ENCODE measurements at regions not wholly inside any gene's neighbourhood (a gene's known extent, or its start where the extent isn't known, plus 50 kb on each side); places are given as distances from the start of the nearest gene placed in this dataset.

DNA sequence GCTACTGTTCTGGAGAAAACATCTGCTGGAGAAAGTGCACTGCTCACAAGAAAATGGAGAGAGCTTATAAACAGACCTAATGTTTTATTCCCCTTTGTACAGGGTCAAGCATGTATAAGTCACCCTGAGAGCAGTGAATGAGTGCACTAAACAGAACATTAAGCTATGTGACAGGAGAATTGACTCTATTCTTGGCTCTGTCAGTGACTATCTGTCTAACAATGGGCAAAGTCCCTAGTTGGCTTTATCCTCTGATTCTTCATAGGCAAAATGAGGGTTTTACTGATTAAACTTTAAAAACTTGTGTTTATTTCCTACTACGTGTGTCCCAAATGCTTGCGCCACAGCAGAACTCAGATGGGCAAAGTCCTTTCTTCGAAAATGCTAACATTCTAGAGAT, 655.1 kb upstream of the SLC39A10 start:
- peaks cover 10% of the 10 kb centered on the region for H3K4me1 Mint-ChIP-seq (ENCODE audit: low read depth, unreplicated experiment)
- Histone ChIP-seq H3K9me3 (no peaks in the 10 kb centered on the region), H3K4me1 (no peaks in the 10 kb centered on the region), H3K27me3 (replicated peaks; ENCODE audit: control insufficient read depth, insufficient read depth, low read length) (no peaks in the 10 kb centered on the region), H3K36me3 (ENCODE audit: control insufficient read depth, insufficient read depth, low read length) (no peaks in the 10 kb centered on the region), H3K4me3 (ENCODE audit: low read depth, low read length) (no peak overlapping the region)
- no peak overlapping the region for H3K4me3 Mint-ChIP-seq (ENCODE audit: unreplicated experiment)
- peaks cover 13% of the 10 kb centered on the region for H3K9me3 Mint-ChIP-seq (ENCODE audit: unreplicated experiment)
- no peak overlapping the region for H3K27ac Mint-ChIP-seq (ENCODE audit: unreplicated experiment)
- no TSS peak for BruUV-seq (replicated peaks)
- TF ChIP-seq, protein P1, sequence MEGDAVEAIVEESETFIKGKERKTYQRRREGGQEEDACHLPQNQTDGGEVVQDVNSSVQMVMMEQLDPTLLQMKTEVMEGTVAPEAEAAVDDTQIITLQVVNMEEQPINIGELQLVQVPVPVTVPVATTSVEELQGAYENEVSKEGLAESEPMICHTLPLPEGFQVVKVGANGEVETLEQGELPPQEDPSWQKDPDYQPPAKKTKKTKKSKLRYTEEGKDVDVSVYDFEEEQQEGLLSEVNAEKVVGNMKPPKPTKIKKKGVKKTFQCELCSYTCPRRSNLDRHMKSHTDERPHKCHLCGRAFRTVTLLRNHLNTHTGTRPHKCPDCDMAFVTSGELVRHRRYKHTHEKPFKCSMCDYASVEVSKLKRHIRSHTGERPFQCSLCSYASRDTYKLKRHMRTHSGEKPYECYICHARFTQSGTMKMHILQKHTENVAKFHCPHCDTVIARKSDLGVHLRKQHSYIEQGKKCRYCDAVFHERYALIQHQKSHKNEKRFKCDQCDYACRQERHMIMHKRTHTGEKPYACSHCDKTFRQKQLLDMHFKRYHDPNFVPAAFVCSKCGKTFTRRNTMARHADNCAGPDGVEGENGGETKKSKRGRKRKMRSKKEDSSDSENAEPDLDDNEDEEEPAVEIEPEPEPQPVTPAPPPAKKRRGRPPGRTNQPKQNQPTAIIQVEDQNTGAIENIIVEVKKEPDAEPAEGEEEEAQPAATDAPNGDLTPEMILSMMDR (IDR thresholded peaks at IDR 0.05; ENCODE audit: insufficient read depth in 1 of 2, low read depth in 1 of 2, low read length in 1 of 2, severe bottlenecking in 1 of 2, unreplicated experiment in 1 of 2) = no peak
- H3K27me3 Mint-ChIP-seq (ENCODE audit: insufficient read depth, unreplicated experiment) = no peaks in the 10 kb centered on the region
- DNase-seq = no peak
- CTCF ChIA-PET = no interaction called here
- intact Hi-C loops (cut with micrococcal nuclease; ENCODE audit: unreplicated experiment) = no loop called here
- H3K36me3 Mint-ChIP-seq (ENCODE audit: insufficient read depth, unreplicated experiment) = no peaks in the 10 kb centered on the region
- POLR2A ChIA-PET = no interaction called here

DNA sequence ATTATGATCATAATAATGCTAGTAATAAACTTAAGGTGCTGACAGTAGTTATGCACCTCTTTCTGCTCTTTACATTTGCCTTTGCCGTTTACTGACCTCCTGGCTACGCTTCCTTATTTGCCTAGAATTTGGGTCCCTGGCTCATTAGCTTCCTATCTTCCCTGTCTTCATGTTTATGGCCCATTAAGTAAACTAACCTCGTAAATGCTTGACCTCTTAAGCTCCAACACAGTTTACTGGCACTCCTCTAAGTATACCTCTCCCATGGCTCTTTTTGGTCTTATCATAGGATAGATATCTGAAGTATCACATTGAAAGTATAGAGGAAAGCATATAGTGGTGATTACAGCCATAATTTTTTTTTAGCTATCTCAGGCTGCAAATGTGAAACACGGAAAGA, 657.3 kb upstream of the SLC39A10 start:
- Mint-ChIP-seq H3K9me3 (ENCODE audit: unreplicated experiment) (peaks cover 13% of the 10 kb centered on the region), H3K27ac (ENCODE audit: unreplicated experiment) (no peak overlapping the region), H3K36me3 (ENCODE audit: insufficient read depth, unreplicated experiment) (no peaks in the 10 kb centered on the region), H3K27me3 (ENCODE audit: insufficient read depth, unreplicated experiment) (no peaks in the 10 kb centered on the region), H3K4me3 (ENCODE audit: unreplicated experiment) (no peak overlapping the region), H3K4me1 (ENCODE audit: low read depth, unreplicated experiment) (peaks cover 10% of the 10 kb centered on the region)
- intact Hi-C loops (cut with micrococcal nuclease; ENCODE audit: unreplicated experiment) = no loop called here
- Histone ChIP-seq H3K4me1 (no peaks in the 10 kb centered on the region), H3K27me3 (replicated peaks; ENCODE audit: control insufficient read depth, insufficient read depth, low read length) (no peaks in the 10 kb centered on the region), H3K9me3 (no peaks in the 10 kb centered on the region), H3K4me3 (ENCODE audit: low read depth, low read length) (no peak overlapping the region), H3K36me3 (ENCODE audit: control insufficient read depth, insufficient read depth, low read length) (no peaks in the 10 kb centered on the region)
- no TSS peak for BruUV-seq (replicated peaks)
- DNase-seq = no peak
- ChIA-PET CTCF (interaction anchor here (1.2 kb wide), 1 partner anchor 657 kb away, joined by 3 read pairs; no protein-coding TSS in a partner anchor), POLR2A (no interaction called here)
- TF ChIP-seq, protein P1 (IDR thresholded peaks at IDR 0.05; ENCODE audit: insufficient read depth in 1 of 2, low read depth in 1 of 2, low read length in 1 of 2, severe bottlenecking in 1 of 2, unreplicated experiment in 1 of 2) = no peak

DNA sequence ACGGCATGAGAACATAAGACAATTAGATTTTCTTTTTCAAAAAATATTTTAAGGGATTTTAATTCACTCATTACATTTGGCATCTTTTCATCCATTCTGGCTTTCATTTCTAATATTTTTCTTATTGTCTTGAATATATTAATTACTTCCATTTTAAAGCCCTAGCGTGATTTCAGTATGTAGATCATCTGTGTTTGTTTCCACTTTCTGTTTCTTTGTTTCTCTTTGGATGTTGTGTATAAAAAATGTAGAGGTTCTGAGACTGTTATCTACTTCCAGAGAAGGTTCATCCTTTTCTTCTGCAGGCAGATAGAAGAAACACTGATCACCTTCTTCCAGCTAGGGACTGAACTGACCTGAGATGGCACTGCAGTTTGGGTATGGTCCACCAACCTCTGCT, 664.4 kb upstream of the SLC39A10 start:
- Mint-ChIP-seq H3K4me3 (ENCODE audit: unreplicated experiment) (no peak overlapping the region), H3K36me3 (ENCODE audit: insufficient read depth, unreplicated experiment) (no peaks in the 10 kb centered on the region), H3K27ac (ENCODE audit: unreplicated experiment) (no peak overlapping the region), H3K4me1 (ENCODE audit: low read depth, unreplicated experiment) (no peaks in the 10 kb centered on the region), H3K9me3 (ENCODE audit: unreplicated experiment) (no peaks in the 10 kb centered on the region), H3K27me3 (ENCODE audit: insufficient read depth, unreplicated experiment) (no peaks in the 10 kb centered on the region)
- H3K9me3 ChIP-seq = no peaks in the 10 kb centered on the region
- intact Hi-C loops (cut with micrococcal nuclease; ENCODE audit: unreplicated experiment) = no loop called here
- TF ChIP-seq, protein P1 (IDR thresholded peaks at IDR 0.05; ENCODE audit: insufficient read depth in 1 of 2, low read depth in 1 of 2, low read length in 1 of 2, severe bottlenecking in 1 of 2, unreplicated experiment in 1 of 2) = no peak
- no peaks in the 10 kb centered on the region for H3K27me3 ChIP-seq (replicated peaks; ENCODE audit: control insufficient read depth, insufficient read depth, low read length)
- H3K4me1 ChIP-seq = no peaks in the 10 kb centered on the region
- CTCF ChIA-PET = no interaction called here
- no TSS peak for BruUV-seq (replicated peaks)
- POLR2A ChIA-PET = no interaction called here
- H3K4me3 ChIP-seq (ENCODE audit: low read depth, low read length) = no peak overlapping the region
- no peak for DNase-seq
- H3K36me3 ChIP-seq (ENCODE audit: control insufficient read depth, insufficient read depth, low read length) = no peaks in the 10 kb centered on the region
